Stimulated activated CD4-positive, alpha-beta T cell treated with anti-CD3 and anti-CD28 coated beads, TNF-alpha, amount 100 ng/mL, for 1 hour (primary cell): ENCODE measurements at regions not wholly inside any gene's neighbourhood (a gene's known extent, or its start where the extent isn't known, plus 50 kb on each side); places are given as distances from the start of the nearest gene placed in this dataset.
A peak's percentile ranks its signal among the peaks of the same experiment; 100 is the strongest.
"Not testable (repeated sequence)": the region's sequence is repeated elsewhere in the genome, so short reads cannot be mapped to it uniquely, and the experiment has no call there.

ENCODE experiments used
- DNase-seq, 3 donors: peaks; one replicate each; pipeline ENCODE4 v3.0.0-alpha.2; 2020; ENCODE audit warnings: low read depth in 3 of 3, low spot score in 1 of 3

- no peak for DNase-seq
Observed at GRCh38 chr13:30816736-30817135, 81.4 kb downstream of the ALOX5AP start.

DNA sequence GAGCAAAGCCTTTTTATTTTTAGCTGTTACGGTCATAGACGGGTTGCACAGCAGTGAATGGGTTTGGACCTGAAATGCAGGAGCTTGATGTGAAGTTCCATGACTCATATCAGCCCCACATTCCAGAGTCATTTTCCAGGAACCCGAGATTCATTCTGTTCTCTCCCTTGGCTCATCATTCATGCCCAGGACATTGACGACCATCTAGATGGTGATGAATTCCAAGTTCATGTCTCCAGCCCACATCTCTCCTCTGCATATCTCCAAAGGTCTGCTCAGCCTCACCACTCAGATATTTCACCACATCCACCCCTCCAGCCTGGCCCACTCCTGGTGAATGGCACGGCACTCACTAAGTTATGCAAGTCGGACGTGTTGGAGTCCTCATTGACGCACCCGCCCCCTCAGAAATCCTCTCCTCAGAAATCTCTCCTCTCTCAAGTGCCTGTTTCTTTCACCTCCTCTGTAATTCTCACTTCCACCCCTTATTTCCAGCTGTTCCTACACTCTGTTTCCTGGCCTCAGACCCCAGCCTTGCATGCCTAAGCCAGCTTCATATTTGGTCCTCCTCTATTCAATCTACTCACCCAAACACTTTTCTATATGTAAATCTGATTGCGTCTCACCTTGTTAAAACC is 83.1 kb downstream of the ALOX5AP start:
- no peak for DNase-seq

GRCh38 chr13:30819136-30819888 is 84.0 kb downstream of the ALOX5AP start:
- no peak for DNase-seq

GRCh38 chr13:30821421-30821820 is 84.7 kb upstream of the MEDAG start:
- no peak for DNase-seq

DNA sequence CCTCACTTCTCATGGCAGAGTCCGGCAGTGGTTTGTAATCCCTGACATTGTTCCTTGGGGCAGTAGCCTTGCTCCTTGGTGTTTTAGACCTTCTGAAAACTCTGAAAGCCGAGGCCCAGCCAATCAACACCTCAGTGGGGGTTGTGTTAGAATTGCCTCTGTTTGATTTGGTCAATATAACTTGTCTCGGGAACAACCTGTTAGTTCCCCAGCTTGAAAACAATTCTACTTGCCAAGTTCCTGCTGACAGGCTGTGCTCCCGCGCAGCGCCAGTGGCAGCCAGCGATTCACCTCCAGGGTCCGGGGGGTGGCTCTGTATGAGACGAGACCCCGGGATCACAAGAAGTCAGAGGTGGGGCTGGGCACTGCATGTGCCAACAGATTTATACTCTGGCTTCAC is 81.4 kb upstream of the MEDAG start:
- DNase-seq, result no peak

DNA sequence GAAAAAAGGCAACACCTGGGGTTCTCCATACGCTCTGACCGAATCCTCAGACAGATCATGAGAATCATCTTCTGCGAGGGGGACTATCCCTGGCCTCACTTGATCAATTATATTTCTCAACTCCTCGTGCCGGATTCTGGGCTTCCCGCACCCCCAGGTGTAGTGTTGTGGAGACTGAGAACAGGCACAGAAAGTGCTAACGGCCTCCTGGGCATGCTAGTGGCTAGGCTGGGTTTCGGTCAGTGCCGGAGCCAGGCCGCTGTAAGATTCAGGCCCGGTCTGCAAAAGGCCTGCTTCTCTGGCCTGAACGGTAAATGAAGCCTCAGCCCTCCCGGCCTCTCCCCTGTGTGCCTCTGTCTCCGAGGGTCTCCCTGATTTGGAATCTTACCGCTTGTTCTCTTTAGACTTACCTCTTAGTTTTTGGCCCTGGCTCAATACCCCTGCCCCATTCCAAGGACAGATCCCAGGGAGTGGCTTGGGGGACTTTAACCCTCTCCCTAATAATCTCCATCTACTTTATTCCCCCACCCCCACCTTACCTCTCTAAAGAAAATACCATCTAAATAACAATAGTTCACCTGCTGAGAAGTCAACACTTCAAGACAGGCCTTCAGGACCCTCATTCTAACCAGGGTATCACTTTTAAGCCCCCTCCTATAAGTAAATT is 79.0 kb upstream of the MEDAG start:
- no peak for DNase-seq

GRCh38 chr13:30827578-30827925 is 78.5 kb upstream of the MEDAG start:
- DNase-seq, result no peak

- DNase-seq, result no peak
Observed at GRCh38 chr13:30829145-30829832, 76.8 kb upstream of the MEDAG start.

- no peak for DNase-seq
Observed at GRCh38 chr13:30829833-30830637, 76.0 kb upstream of the MEDAG start.

DNA sequence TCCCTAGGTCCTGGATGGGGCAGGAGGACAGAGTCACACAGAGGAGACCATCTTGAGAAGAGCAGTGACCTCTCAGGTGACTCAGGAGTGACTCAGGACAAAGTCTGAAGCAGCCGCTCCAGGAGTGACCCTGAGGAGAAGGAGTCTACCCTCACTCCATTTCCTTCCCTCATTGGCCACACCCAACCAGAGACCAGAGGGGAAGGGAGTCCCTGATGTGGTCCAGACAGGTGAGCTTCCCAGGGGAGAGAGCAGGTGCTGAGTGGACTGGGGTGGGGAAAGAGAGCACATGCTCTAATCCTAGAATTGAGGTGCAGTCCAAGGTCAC is 75.5 kb upstream of the MEDAG start:
- DNase-seq, result no peak

DNA sequence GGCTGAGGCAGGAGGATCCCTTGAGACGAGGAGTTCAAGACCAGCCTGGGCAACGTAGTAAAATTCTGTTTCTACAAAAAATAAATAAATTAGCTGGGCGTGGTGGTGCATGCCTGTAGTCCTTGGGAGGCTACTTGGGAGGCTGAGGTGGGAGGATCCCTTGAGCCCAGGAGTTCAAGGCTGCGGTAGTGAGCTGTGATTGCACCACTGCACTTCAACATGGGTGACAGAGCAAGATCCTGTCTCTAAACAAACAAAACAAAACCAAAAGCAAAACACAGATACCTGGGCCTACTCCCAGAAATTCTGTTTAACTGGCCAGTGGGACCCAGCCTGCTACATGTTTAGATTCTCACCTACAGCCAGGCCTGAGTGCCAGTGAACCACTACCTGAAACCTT is 74.6 kb upstream of the MEDAG start:
- no peak for DNase-seq

DNA sequence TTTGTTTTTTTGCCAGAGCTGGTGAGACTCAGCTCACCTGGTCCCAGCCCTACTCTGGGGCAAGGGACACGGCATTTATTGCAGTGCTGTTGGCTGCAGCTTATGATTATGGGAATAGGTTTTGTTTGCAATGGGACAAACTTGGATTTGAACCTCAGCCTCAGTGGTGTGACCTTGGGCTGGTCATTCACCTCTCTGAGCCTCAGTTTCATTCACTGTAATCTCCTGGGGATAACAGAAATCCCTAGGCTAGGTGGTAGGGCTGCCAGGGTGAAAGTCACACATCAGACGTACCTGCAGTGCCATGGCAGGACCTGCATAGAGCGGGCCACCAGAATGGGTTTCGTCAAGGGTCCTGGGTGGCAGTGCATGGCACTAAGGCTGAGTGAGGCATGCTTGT is 73.7 kb upstream of the MEDAG start:
- no peak for DNase-seq

- DNase-seq, result peak in 1 of 3 donors; percentile 7
Observed at GRCh38 chr13:30832845-30833332, 73.2 kb upstream of the MEDAG start.

- no peak for DNase-seq
Observed at GRCh38 chr13:30835442-30835841, 70.6 kb upstream of the MEDAG start.

- no peak for DNase-seq
Observed at GRCh38 chr13:30837227-30838159, 68.6 kb upstream of the MEDAG start.

DNA sequence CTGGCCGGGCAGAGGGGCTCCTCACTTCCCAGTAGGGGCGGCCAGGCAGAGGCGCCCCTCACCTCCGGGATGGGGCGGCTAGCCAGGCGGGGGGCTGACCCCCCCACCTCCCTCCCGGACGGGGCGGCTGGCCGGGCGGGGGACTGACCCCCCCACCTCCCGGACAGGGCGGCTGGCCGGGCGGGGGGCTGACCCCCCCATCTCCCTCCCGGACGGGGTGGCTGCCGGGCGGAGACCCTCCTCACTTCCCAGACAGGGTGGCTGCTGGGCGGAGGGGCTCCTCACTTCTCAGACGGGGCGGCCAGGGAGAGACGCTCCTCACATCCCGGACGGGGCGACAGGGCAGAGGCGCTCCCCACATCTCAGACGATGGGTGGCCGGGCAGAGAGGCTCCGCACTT is 66.4 kb upstream of the MEDAG start:
- DNase-seq, result not testable (repeated sequence)

- DNase-seq, result no peak
Observed at GRCh38 chr13:30840515-30840914, 65.6 kb upstream of the MEDAG start.

DNA sequence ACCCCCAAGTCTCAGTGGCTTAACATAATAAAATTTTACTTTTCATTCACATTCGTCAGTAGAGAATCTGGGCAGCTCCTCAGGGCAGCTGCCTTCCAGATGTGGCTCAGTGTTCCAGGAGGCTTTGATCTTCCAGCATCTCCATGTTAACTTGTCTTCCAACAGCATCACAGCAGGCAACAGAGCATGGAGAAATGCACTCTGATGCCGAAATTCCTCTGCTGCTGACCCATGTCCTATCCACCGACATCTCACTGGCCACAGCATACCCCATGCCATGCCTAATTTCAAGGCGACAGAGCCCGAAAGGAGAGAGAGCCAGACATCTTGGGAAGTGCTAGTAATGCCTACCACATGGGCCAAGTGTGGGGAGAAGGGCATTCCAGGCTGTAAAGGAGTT is 64.9 kb upstream of the MEDAG start:
- DNase-seq, result no peak

- DNase-seq, result no peak
Observed at GRCh38 chr13:30843548-30843947, 62.5 kb upstream of the MEDAG start.
